ENCODE measurements at regions not wholly inside any gene's neighbourhood (a gene's known extent, or its start where the extent isn't known, plus 50 kb on each side); places are given as distances from the start of the nearest gene placed in this dataset.
"Not testable (repeated sequence)": the region's sequence is repeated elsewhere in the genome, so short reads cannot be mapped to it uniquely, and the experiment has no call there.

- peak; percentile 45 to 52 for DNase-seq
Observed at GRCh38 chr3:177358977-177359592, 161.8 kb upstream of the TBL1XR1 start.

GRCh38 chr3:177359593-177360357 is 162.5 kb upstream of the TBL1XR1 start:
- DNase-seq, result peak; percentile 95 to 96

- peak in 1 of 2 donors; percentile 12 for DNase-seq
Observed at GRCh38 chr3:177361081-177361938, 164.0 kb upstream of the TBL1XR1 start.

GRCh38 chr3:177362626-177363025 is 165.3 kb upstream of the TBL1XR1 start:
- DNase-seq, result no peak

GRCh38 chr3:177364236-177364635 is 167.0 kb upstream of the TBL1XR1 start:
- no peak for DNase-seq

GRCh38 chr3:177365294-177365693 is 168.0 kb upstream of the TBL1XR1 start:
- not testable (repeated sequence) for DNase-seq

- no peak for DNase-seq
Observed at GRCh38 chr3:177367788-177368187, 170.5 kb upstream of the TBL1XR1 start.

- DNase-seq, result no peak
Observed at GRCh38 chr3:177370246-177370822, 173.1 kb upstream of the TBL1XR1 start.

GRCh38 chr3:177371146-177371545 is 173.9 kb upstream of the TBL1XR1 start:
- no peak for DNase-seq

GRCh38 chr3:177371888-177372287 is 174.6 kb upstream of the TBL1XR1 start:
- no peak for DNase-seq

GRCh38 chr3:177374323-177374722 is 177.0 kb upstream of the TBL1XR1 start:
- no peak for DNase-seq

GRCh38 chr3:177375316-177375715 is 178.0 kb upstream of the TBL1XR1 start:
- no peak for DNase-seq

GRCh38 chr3:177377166-177377565 is 179.9 kb upstream of the TBL1XR1 start:
- no peak for DNase-seq

- no peak for DNase-seq
Observed at GRCh38 chr3:177378168-177378567, 180.9 kb upstream of the TBL1XR1 start.

- DNase-seq, result no peak
Observed at GRCh38 chr3:177379045-177379444, 181.8 kb upstream of the TBL1XR1 start.

GRCh38 chr3:177381070-177381469 is 183.8 kb upstream of the TBL1XR1 start:
- DNase-seq, result no peak

GRCh38 chr3:177382944-177383343 is 185.7 kb upstream of the TBL1XR1 start:
- DNase-seq, result no peak

- DNase-seq, result no peak
Observed at GRCh38 chr3:177385186-177385585, 187.9 kb upstream of the TBL1XR1 start.

GRCh38 chr3:177385831-177386301 is 188.6 kb upstream of the TBL1XR1 start:
- DNase-seq, result no peak

- no peak for DNase-seq
Observed at GRCh38 chr3:177388209-177388608, 190.9 kb upstream of the TBL1XR1 start.

- DNase-seq, result not testable (repeated sequence)
Observed at GRCh38 chr3:177394231-177395024, 197.1 kb upstream of the TBL1XR1 start.

GRCh38 chr3:177396733-177397132 is 199.5 kb upstream of the TBL1XR1 start:
- no peak for DNase-seq

Measured in activated CD4-positive, alpha-beta T cell treated with anti-CD3 and anti-CD28 coated beads for 4 hours (primary cell).